A549 (cell line): ENCODE measurements at regions not wholly inside any gene's neighbourhood (a gene's known extent, or its start where the extent isn't known, plus 50 kb on each side); places are given as distances from the start of the nearest gene placed in this dataset.

Source experiments
- ATAC-seq, 2 experiments: fragments of 200-7000 bp in 1 of 2; fragments of >200 bp in 1 of 2; cut with Nextera tagmentation in 1 of 2; cut with Tn5 transposase in 1 of 2; 3 replicates each; pipeline versions ENCODE4 v1.8.0 to v1.9.1; 2018 to 2020; ENCODE audit warnings: mild to moderate bottlenecking in 1 of 2, moderate library complexity in 1 of 2
- CTCF ChIA-PET: fragments of 300-600 bp; sonication (Branson Sonifier 250); formaldehyde crosslinking; extraction: SDS; loops from one replicate; lab custom pipeline; 2021; ENCODE audit warnings: antibody characterized with exemption, inconsistent platforms; lab: Yijun Ruan, JAX
- POLR2A ChIA-PET: fragments of 350-600 bp; formaldehyde crosslinking; extraction: SDS; loops from one replicate; lab custom pipeline; 2021; ENCODE audit warnings: antibody characterized with exemption, inconsistent platforms; lab: Yijun Ruan, JAX
- DNase-seq, 2 experiments: peaks; one replicate each; pipeline versions ENCODE4 v3.0.0 to v3.0.0-alpha.2; 2011 to 2016; ENCODE audit warnings: low read depth in 1 of 2, low spot score in 1 of 2
- FAIRE-seq: peaks from 2 replicates; lab custom pipeline; 2011; peaks lifted over from hg19 to GRCh38; lab: Jason Lieb, UNC
- H3K27ac ChIP-seq, 2 experiments: fragments of >200 bp; sonication (Bioruptor Twin); formaldehyde crosslinking; 3 replicates each; pipeline ENCODE4 v1.5.1; 2016 to 2017
- H3K4me1 ChIP-seq: fragments of >200 bp; sonication (Bioruptor Twin); formaldehyde crosslinking; 3 replicates; pipeline ENCODE4 v1.6.1; 2016
- H3K4me2 ChIP-seq: fragments of >200 bp; sonication (Bioruptor Twin); formaldehyde crosslinking; 3 replicates; pipeline ENCODE4 v1.6.1; 2016
- H3K4me3 ChIP-seq: fragments of >200 bp; sonication (Bioruptor Twin); formaldehyde crosslinking; 3 replicates; pipeline ENCODE4 v1.5.1; 2016
- H3K9me3 ChIP-seq: fragments of >200 bp; sonication (Bioruptor Twin); formaldehyde crosslinking; 3 replicates; pipeline ENCODE4 v1.6.1; 2016
- BHLHE40 ChIP-seq: IDR thresholded peaks from 2 replicates; pipeline ENCODE4 v1.6.1; 2012; ENCODE audit warnings: low read depth, low read length, inconsistent platforms
- CEBPB ChIP-seq, 2 experiments: fragments of >200 bp in 1 of 2; sonication (Bioruptor Twin) in 1 of 2; formaldehyde crosslinking in 1 of 2; IDR thresholded peaks; 2 replicates each; pipeline ENCODE4 v1.6.1; 2012 to 2016
- CHD4 ChIP-seq: fragments of 200-600 bp; sonication (generic); IDR thresholded peaks from 2 replicates; pipeline ENCODE4 v1.6.1; 2016; ENCODE audit warnings: antibody characterized with exemption, mild to moderate bottlenecking, borderline replicate concordance
- EHMT2 ChIP-seq: fragments of 200-600 bp; sonication (generic); IDR thresholded peaks from 2 replicates; pipeline ENCODE4 v1.6.1; 2016; ENCODE audit warnings: antibody characterized with exemption, low read depth, mild to moderate bottlenecking, moderate library complexity
- EP300 ChIP-seq, 2 experiments: fragments of >200 bp; sonication (Bioruptor Twin); formaldehyde crosslinking; IDR thresholded peaks; 2 replicates in 1 of 2; 3 replicates in 1 of 2; pipeline ENCODE4 v1.6.1; 2016 to 2017
- ESRRA ChIP-seq: fragments of 150-350 bp; IDR thresholded peaks from 2 replicates; pipeline ENCODE4 v1.6.1; 2014; ENCODE audit warnings: mild to moderate bottlenecking, low read length, borderline replicate concordance
- FOSB ChIP-seq: fragments of 250-450 bp; sonication (Bioruptor Pico); IDR thresholded peaks from 2 replicates; pipeline ENCODE4 v1.5.0; 2020; ENCODE audit warnings: mild to moderate bottlenecking, moderate library complexity
- GATA3 ChIP-seq: IDR thresholded peaks from 2 replicates; pipeline ENCODE4 v1.6.1; 2012; ENCODE audit warnings: borderline replicate concordance
- JUNB ChIP-seq: fragments of >200 bp; sonication (Bioruptor Twin); formaldehyde crosslinking; IDR thresholded peaks from 2 replicates; pipeline ENCODE4 v1.6.1; 2016
- NFE2L2 ChIP-seq: fragments of 150-350 bp; conservative IDR thresholded peaks from 2 replicates; pipeline ENCODE4 v1.6.1; 2014; ENCODE audit warnings: low read length
- POLR2A ChIP-seq: IDR thresholded peaks from 2 replicates; pipeline ENCODE4 v1.6.1; 2012; ENCODE audit warnings: mild to moderate bottlenecking, low read length
- POLR2AphosphoS2 ChIP-seq: conservative IDR thresholded peaks from 2 replicates; pipeline ENCODE4 v1.6.1; 2012; ENCODE audit warnings: low read length, improper control_type of control experiment, inconsistent platforms
- RAD21 ChIP-seq, 2 experiments: fragments of >200 bp in 1 of 2; sonication (Bioruptor Twin) in 1 of 2; formaldehyde crosslinking in 1 of 2; IDR thresholded peaks in 1 of 2; conservative IDR thresholded peaks in 1 of 2; 2 replicates in 1 of 2; 3 replicates in 1 of 2; pipeline ENCODE4 v1.6.1; 2012 to 2018; ENCODE audit warnings: inconsistent platforms in 1 of 2
- RCOR1 ChIP-seq: fragments of 150-350 bp; IDR thresholded peaks from 2 replicates; pipeline ENCODE4 v1.6.1; 2014; ENCODE audit warnings: antibody characterized with exemption, low read length, low read depth
- WGBS: methylation state at CpG from one replicate; pipeline ENCODE4 v1.1.6; 2017; ENCODE audit errors: missing lambda C conversion rate; 5-methylcytosine and 5-hydroxymethylcytosine counted together
- TF ChIP-seq, protein P1 (sequence below): fragments of 150-350 bp; IDR thresholded peaks from 2 replicates; pipeline ENCODE4 v1.6.1; 2014; ENCODE audit warnings: low read depth, mild to moderate bottlenecking, low read length
- TF ChIP-seq, protein P2 (sequence below): fragments of 250-450 bp; sonication (Bioruptor Pico); IDR thresholded peaks from 2 replicates; pipeline ENCODE4 v1.5.0; 2020; ENCODE audit warnings: low read depth, mild to moderate bottlenecking, moderate library complexity
- TF ChIP-seq, protein P3 (sequence below): fragments of >200 bp; sonication (Bioruptor Twin); formaldehyde crosslinking; IDR thresholded peaks from 2 replicates; pipeline ENCODE4 v1.6.1; 2016
- TF ChIP-seq, protein P4 (sequence below): IDR thresholded peaks from 2 replicates; pipeline ENCODE4 v1.6.1; 2012
- TF ChIP-seq, protein P5 (sequence below): fragments of 200-600 bp; sonication (generic); IDR thresholded peaks from 2 replicates; pipeline ENCODE4 v1.6.1; 2016; ENCODE audit warnings: antibody characterized with exemption, mild to moderate bottlenecking, moderate library complexity

DNA sequence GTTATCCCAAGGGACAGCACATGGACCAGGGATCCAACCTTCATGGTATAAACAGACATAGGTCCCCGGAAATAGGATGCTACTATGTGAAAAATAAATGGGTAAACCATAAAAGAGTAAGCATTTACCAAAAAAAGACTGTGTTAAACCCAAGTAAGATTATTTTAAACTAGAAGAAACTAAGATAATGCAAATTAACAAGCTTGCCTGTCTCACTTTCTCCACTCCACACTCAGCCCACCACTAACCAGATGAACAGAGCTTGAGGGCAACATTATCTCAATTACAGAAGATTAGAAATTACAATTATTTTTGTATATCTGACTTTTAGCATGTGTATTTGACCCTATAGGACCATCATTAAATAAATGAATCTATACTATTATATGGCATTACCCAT, 117.2 kb upstream of the CAV2 start:
- Histone ChIP-seq H3K4me2 (no peak overlapping the region), H3K27ac (no peak overlapping the region), H3K4me1 (peaks cover 34% of the 10 kb centered on the region), H3K4me3 (no peak overlapping the region), H3K9me3 (no peaks in the 10 kb centered on the region)
- ATAC-seq (no peak), FAIRE-seq (no peak), DNase-seq (no peak)
- ChIA-PET CTCF (interaction anchor here (1.2 kb wide), 1 partner anchor 47 kb away, joined by 4 read pairs; no protein-coding TSS in a partner anchor), POLR2A (no interaction called here)
- no peak for TF ChIP-seq POLR2AphosphoS2
- no peak for TF ChIP-seq ESRRA
- no peak for TF ChIP-seq FOSB (CRISPR knock-in tag)
- no peak for TF ChIP-seq CHD4
- TF ChIP-seq, protein P1, sequence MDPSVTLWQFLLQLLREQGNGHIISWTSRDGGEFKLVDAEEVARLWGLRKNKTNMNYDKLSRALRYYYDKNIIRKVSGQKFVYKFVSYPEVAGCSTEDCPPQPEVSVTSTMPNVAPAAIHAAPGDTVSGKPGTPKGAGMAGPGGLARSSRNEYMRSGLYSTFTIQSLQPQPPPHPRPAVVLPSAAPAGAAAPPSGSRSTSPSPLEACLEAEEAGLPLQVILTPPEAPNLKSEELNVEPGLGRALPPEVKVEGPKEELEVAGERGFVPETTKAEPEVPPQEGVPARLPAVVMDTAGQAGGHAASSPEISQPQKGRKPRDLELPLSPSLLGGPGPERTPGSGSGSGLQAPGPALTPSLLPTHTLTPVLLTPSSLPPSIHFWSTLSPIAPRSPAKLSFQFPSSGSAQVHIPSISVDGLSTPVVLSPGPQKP, result no peak
- TF ChIP-seq NFE2L2, result no peak
- 95% methylated on average over 1 of the region's 1 CpG for WGBS

DNA sequence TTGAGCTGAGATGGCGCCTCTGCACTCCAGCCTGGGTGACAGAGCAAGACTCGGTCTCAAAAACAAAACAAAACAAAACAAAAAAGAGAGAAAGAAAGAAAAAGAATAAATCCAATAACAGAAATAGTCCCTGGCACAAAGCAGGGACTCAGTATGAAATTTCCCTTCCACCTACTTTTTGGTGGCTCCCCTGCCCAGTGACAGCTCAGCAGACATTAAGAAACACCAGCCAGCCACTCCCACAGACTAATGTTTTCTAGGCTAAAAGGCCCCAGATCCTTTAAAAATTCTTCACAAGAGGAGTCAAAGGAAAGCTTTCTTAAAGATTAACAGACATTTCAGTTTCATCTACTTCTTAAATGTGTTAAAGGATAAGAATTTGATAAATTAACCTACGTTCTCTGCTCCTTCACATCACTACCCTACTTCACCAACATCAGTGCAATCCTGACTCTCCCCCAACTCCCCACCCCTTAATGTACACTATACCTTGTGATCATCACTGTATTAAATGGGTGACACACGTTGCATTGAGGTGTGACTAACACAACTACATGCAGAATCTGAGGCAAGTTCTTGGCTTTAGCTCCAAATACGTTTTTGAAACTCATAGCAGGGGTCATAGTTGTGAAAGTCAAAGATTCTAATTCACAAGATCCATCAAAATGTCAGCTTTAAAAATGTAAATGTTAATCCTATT, 114.5 kb upstream of the CAV2 start:
- Histone ChIP-seq H3K9me3 (no peaks in the 10 kb centered on the region), H3K4me1 (peaks cover 28% of the 10 kb centered on the region), H3K4me2 (peak overlapping the region; percentile 46), H3K4me3 (no peak overlapping the region), H3K27ac (peak overlapping the region; percentile 29 to 66; a peak in 3 of 6 replicates)
- ChIA-PET CTCF (interaction anchor here (0.8 to 1.1 kb wide), 2 partner anchors 146 to 149 kb away, joined by 3 to 4 read pairs; no protein-coding TSS in a partner anchor), POLR2A (no interaction called here)
- DNase-seq, result no peak
- WGBS, result 57% methylated on average over 5 of the region's 5 CpGs
- ATAC-seq, result peak; percentile 73 to 81
- TF ChIP-seq EP300 (IDR thresholded peaks at IDR 0.05) (no peak), GATA3 (no peak), CEBPB (IDR thresholded peaks at IDR 0.05) (0 out of 4 replicates have a peak, but pooled peaks of 1 of the 2 experiments have one; percentile 1), BHLHE40 (no peak), RAD21 (conservative IDR thresholded peaks at IDR 0.05 in 1 of 2, IDR thresholded peaks at IDR 0.05 in 1 of 2) (no peak)
- TF ChIP-seq, protein P2, sequence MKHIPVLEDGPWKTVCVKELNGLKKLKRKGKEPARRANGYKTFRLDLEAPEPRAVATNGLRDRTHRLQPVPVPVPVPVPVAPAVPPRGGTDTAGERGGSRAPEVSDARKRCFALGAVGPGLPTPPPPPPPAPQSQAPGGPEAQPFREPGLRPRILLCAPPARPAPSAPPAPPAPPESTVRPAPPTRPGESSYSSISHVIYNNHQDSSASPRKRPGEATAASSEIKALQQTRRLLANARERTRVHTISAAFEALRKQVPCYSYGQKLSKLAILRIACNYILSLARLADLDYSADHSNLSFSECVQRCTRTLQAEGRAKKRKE (CRISPR knock-in tag), result no peak
- FAIRE-seq, result no peak

DNA sequence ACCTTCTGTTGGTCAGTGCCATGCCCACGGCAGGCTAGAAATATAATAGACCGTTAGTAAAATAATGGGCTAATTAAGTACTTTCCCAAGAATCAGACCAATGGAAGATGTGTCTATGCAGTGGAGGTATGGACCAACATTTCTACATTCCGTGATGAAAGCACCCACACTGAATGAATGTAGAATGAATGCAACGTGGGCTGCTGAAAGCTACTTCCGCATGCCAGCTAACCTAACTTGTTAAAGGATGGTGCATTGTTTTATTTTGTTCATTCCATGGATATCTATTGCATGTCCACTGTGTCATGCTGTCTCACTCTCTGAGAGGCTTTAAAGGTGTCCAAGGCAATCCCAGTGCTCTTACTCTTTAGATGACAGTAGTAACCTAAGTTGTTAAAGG, 112.9 kb upstream of the CAV2 start:
- Histone ChIP-seq H3K4me3 (no peak overlapping the region), H3K27ac (peak overlapping the region in 1 of 2 experiments; percentile 2; a peak in 1 of 6 replicates), H3K4me2 (no peak overlapping the region), H3K9me3 (no peaks in the 10 kb centered on the region), H3K4me1 (peaks cover 26% of the 10 kb centered on the region)
- TF ChIP-seq RCOR1 (no peak), JUNB (no peak), ESRRA (no peak), BHLHE40 (no peak), POLR2A (no peak), EHMT2 (no peak)
- TF ChIP-seq, protein P3, sequence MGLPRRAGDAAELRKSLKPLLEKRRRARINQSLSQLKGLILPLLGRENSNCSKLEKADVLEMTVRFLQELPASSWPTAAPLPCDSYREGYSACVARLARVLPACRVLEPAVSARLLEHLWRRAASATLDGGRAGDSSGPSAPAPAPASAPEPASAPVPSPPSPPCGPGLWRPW, result no peak
- TF ChIP-seq, protein P4, sequence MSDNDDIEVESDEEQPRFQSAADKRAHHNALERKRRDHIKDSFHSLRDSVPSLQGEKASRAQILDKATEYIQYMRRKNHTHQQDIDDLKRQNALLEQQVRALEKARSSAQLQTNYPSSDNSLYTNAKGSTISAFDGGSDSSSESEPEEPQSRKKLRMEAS, result no peak
- TF ChIP-seq, protein P5, sequence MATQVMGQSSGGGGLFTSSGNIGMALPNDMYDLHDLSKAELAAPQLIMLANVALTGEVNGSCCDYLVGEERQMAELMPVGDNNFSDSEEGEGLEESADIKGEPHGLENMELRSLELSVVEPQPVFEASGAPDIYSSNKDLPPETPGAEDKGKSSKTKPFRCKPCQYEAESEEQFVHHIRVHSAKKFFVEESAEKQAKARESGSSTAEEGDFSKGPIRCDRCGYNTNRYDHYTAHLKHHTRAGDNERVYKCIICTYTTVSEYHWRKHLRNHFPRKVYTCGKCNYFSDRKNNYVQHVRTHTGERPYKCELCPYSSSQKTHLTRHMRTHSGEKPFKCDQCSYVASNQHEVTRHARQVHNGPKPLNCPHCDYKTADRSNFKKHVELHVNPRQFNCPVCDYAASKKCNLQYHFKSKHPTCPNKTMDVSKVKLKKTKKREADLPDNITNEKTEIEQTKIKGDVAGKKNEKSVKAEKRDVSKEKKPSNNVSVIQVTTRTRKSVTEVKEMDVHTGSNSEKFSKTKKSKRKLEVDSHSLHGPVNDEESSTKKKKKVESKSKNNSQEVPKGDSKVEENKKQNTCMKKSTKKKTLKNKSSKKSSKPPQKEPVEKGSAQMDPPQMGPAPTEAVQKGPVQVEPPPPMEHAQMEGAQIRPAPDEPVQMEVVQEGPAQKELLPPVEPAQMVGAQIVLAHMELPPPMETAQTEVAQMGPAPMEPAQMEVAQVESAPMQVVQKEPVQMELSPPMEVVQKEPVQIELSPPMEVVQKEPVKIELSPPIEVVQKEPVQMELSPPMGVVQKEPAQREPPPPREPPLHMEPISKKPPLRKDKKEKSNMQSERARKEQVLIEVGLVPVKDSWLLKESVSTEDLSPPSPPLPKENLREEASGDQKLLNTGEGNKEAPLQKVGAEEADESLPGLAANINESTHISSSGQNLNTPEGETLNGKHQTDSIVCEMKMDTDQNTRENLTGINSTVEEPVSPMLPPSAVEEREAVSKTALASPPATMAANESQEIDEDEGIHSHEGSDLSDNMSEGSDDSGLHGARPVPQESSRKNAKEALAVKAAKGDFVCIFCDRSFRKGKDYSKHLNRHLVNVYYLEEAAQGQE, result no peak
- CTCF ChIA-PET, result no interaction called here
- WGBS, result 90% methylated on average over 5 of the region's 5 CpGs
- POLR2A ChIA-PET, result no interaction called here
- no peak for FAIRE-seq
- no peak for ATAC-seq
- DNase-seq, result no peak
